AG04449 (cell line): ENCODE measurements at regions not wholly inside any gene's neighbourhood (a gene's known extent, or its start where the extent isn't known, plus 50 kb on each side); places are given as distances from the start of the nearest gene placed in this dataset.

Experiments used
- CTCF ChIA-PET: fragments of 350-600 bp; formaldehyde crosslinking; extraction: SDS; loops from one replicate; lab custom pipeline; 2021; ENCODE audit warnings: antibody characterized with exemption; lab: Yijun Ruan, JAX
- POLR2A ChIA-PET: fragments of 400-600, 350-600 bp; formaldehyde crosslinking; extraction: SDS; loops from one replicate; lab custom pipeline; 2020; ENCODE audit warnings: antibody characterized with exemption, inconsistent platforms; lab: Yijun Ruan, JAX
- DNase-seq: peaks from one replicate; pipeline ENCODE4 v3.0.0-alpha.2; 2010; ENCODE audit warnings: low read depth, low spot score
- H3K4me3 ChIP-seq: 2 replicates; pipeline ENCODE4 v1.5.1; 2011; ENCODE audit warnings: low read depth, mild to moderate bottlenecking, control low read depth, low read length
- TF ChIP-seq, protein P1 (sequence below): IDR thresholded peaks from one replicate; pipeline ENCODE4 v1.5.1; 2011; ENCODE audit warnings: mild to moderate bottlenecking, moderate library complexity, low read length, control low read depth, inconsistent platforms; ENCODE audit not compliant: insufficient read depth; ENCODE audit errors: missing control alignments

DNA sequence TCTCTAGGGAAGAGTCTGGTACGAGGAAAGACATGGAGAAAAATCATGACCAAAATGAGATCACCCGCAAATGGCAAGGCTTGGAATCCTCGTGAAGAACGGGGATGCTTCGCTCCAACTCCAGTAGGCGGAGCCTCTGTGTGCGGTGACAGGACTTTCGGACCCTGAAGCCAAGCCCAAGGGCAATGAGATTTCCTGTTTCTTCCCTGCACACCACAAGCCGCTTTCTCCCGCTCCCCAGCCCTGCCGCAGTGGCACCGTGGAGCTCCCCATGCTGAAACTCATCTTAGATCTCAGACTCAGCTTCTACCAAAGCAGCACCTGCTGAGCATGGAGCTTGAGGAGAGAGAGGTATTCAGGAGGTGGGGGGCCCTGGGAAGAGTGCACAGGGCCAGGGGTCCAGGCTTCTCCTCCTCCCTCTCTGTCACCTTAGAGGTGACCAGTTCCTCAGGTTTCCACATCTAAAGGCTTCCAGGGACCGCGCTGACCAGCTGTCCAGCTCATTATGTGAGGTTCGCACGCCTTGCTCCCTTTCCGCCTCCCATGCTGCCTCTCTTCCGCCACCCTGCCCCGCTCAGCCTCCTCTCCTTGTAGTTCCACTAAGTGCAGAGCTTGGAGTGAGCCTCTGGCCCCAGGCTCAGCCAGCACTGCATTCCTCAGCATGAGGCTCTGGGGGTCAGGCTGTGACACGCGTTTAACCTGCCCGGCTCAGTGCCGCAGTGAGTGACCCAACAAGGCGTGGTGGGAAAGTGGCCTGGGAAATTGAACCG is 153.8 kb upstream of the SOX1 start:
- CTCF ChIA-PET: no interaction called here
- POLR2A ChIA-PET: no interaction called here
- TF ChIP-seq, protein P1, sequence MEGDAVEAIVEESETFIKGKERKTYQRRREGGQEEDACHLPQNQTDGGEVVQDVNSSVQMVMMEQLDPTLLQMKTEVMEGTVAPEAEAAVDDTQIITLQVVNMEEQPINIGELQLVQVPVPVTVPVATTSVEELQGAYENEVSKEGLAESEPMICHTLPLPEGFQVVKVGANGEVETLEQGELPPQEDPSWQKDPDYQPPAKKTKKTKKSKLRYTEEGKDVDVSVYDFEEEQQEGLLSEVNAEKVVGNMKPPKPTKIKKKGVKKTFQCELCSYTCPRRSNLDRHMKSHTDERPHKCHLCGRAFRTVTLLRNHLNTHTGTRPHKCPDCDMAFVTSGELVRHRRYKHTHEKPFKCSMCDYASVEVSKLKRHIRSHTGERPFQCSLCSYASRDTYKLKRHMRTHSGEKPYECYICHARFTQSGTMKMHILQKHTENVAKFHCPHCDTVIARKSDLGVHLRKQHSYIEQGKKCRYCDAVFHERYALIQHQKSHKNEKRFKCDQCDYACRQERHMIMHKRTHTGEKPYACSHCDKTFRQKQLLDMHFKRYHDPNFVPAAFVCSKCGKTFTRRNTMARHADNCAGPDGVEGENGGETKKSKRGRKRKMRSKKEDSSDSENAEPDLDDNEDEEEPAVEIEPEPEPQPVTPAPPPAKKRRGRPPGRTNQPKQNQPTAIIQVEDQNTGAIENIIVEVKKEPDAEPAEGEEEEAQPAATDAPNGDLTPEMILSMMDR: no peak
- no peak for DNase-seq
- no peak overlapping the region for H3K4me3 ChIP-seq

DNA sequence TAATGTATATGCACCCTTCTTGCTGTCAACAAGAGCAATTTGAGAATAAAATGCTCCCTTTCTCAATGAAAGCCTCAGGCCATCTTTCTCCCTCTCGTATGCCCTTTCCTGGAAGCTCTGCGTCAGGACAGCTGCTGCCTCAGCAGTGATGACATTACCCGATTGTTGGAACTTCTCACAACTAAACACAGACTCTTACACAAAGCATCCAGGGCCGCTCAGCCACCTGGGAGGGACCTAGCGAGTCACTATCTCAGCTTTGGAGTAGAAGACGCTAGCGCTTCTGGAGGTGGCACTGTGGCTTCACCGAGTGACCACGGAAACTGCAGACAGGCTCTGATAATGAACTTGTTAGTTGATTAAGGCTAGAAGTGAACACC is 153.2 kb upstream of the SOX1 start:
- no peak overlapping the region for H3K4me3 ChIP-seq
- CTCF ChIA-PET: no interaction called here
- TF ChIP-seq, protein P1: no peak
- DNase-seq: no peak
- POLR2A ChIA-PET: no interaction called here

DNA sequence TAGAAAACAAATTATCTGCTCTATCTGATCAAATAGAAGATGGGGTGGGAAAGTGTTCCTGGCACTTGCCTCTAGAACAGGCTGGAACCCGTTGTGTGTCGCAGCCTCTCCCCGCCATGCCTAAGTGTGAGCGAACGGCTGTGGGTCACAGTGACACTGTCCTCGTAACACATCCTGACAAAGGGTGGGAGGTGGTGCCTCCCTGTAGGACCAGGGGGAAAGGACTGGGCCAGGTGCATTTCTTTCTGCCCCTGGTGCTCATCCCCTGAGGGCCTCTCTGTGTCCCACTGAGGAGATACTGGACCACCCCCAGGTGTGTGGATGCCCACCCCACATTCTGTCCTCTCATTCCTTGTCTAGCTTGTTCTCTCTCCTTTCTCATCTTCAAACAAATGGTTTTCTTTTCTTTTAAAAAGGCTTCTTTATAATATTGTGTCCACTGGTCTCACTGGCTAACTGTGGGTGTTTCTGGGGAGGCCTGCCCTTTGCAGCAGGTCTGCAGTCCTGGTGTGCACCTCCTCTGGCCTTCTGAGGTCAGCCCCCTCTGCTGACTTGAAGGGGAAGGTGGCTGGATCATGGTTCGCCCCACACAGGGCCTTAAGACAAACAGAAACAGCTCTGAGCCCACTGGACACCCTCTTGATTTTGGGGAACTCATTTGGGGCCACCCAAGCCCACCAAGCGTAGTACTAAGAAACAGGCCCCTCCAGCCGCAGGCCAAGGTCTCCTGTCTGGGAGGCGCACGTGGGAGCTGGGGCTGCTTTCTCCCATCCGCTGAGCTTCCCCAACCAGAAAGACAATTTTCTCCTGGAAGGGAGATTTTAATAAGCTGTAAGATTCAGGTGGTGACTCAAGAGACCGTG is 152.5 kb upstream of the SOX1 start:
- no peak for DNase-seq
- ChIA-PET CTCF (no interaction called here), POLR2A (no interaction called here)
- no peak overlapping the region for H3K4me3 ChIP-seq
- TF ChIP-seq, protein P1: no peak

DNA sequence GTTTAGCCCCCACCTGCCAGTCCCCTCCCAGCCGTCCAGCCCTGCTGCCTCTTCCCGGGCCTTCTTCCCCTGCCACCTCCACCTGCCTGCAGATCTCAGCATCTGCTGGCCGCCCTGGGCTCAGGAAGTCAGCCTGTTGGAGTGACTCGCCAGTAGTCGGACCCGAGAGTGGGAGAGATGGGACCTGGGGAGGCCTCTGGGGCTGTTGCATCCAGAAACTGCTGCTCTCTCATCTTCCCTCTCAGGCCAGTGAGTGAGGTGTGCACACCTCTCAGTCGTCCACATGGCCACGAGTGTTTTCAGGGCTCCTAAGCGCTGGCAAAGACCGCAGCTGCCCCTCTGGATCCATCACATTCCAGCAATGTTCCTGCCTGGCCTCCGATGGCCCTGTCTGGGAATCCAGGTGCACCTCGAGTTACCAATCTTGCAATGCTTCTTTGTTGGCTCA is 151.8 kb upstream of the SOX1 start:
- DNase-seq: no peak
- H3K4me3 ChIP-seq: no peak overlapping the region
- ChIA-PET POLR2A (no interaction called here), CTCF (no interaction called here)
- TF ChIP-seq, protein P1: no peak

DNA sequence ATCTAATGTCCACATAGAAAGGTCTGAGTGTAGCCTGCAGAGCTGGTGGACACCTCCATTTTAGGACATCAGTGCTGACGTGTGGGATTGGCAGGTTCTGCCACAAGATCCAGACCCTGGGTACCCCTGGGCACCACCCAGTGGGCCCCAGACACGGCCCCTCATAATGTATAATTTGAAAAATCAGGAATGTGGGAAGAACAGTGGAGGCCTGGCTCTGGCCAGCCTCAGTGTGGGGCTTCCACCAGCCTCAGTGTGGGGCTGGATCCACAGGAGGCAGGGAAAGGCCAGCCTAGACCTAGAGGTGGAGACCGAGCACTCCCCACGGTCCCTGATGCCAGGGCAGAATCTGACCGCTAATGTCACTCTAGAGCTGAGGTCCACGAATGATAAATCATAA is 150.7 kb upstream of the SOX1 start:
- CTCF ChIA-PET: no interaction called here

More for the DNA sequence above, 150.7 kb upstream of the SOX1 start:
- no peak for DNase-seq
- POLR2A ChIA-PET: no interaction called here
- H3K4me3 ChIP-seq: no peak overlapping the region
- TF ChIP-seq, protein P1: no peak
